T47D (cell line): ENCODE measurements at regions not wholly inside any gene's neighbourhood (a gene's known extent, or its start where the extent isn't known, plus 50 kb on each side); places are given as distances from the start of the nearest gene placed in this dataset.

Experiments
- DNase-seq, 2 experiments: peaks; one replicate each; pipeline versions ENCODE4 v3.0.0 to v3.0.0-alpha.2; 2011 to 2012; ENCODE audit warnings: low read depth in 1 of 2, low spot score in 1 of 2
- JUND ChIP-seq: IDR thresholded peaks from 2 replicates; pipeline ENCODE4 v1.6.1; 2012; ENCODE audit warnings: low read depth
- in situ Hi-C: cut with HindIII; loops from 2 replicates; pipeline ENCODE4 v1.10.0; 2016; ENCODE audit warnings: low sequenced_read_pairs, low pct_unique_long_range_greater_than_20kb

- in situ Hi-C loops, result no loop called here
- no peak for TF ChIP-seq JUND
- no peak for DNase-seq
Observed at GRCh38 chr20:22918286-22918983, 116.7 kb upstream of the SSTR4 start.

- no peak for TF ChIP-seq JUND
- DNase-seq, result no peak
- in situ Hi-C loops, result no loop called here
Observed at GRCh38 chr20:22920898-22921297, 114.2 kb upstream of the SSTR4 start.

GRCh38 chr20:22921595-22922421 lies 113.3 kb upstream of the SSTR4 start:
- in situ Hi-C loops, result no loop called here
- no peak for TF ChIP-seq JUND
- DNase-seq, result no peak

DNA sequence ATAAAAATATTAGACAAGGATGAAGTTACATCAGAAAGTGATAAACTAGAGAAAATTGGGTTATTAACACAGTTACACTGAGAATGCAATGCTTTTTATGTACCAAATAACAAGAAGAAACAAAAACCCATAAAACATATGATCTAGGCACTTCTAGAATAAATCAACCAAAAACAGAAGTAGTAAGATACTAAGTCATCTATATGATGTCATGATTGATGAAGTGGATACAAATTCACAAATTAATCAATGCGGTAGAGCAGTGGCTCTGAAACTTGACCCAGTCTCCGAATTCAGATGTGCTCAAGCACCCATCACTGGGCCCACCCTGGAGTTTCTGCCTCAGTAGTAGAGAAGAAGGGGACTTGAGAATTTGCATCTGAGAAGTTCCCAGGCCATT lies 112.1 kb upstream of the SSTR4 start:
- in situ Hi-C loops, result no loop called here
- no peak for TF ChIP-seq JUND

GRCh38 chr20:22924046-22924737 lies 110.9 kb upstream of the SSTR4 start:
- in situ Hi-C loops, result no loop called here
- DNase-seq, result no peak
- no peak for TF ChIP-seq JUND

More for the DNA sequence above, 112.1 kb upstream of the SSTR4 start:
- DNase-seq, result no peak

GRCh38 chr20:22924949-22925612 lies 110.0 kb upstream of the SSTR4 start:
- TF ChIP-seq JUND, result no peak
- no peak for DNase-seq

GRCh38 chr20:22925613-22925983 lies 109.5 kb upstream of the SSTR4 start:
- in situ Hi-C loops, result no loop called here
- TF ChIP-seq JUND, result no peak

More at GRCh38 chr20:22924949-22925612, 110.0 kb upstream of the SSTR4 start:
- in situ Hi-C loops, result no loop called here

DNA sequence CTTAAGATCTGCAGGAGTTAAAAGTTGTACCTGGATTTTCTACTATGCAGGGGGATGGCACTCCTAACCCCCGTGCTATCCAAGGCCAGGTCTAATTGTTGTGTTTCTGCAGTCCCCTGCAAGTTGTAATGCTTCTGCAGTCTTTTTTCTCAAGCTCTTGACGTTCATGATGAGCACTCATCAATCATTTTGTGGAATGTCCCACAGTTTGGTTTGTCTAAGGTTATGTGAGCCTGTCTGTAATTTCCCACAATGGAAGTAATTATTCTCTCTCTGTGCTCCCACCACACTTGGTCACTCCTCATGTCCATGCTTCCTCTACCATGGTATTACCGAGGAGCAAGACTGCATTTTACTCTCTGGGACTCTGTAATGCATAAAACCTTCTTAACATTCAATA lies 107.6 kb upstream of the SSTR4 start:
- no peak for TF ChIP-seq JUND
- DNase-seq, result no peak
- in situ Hi-C loops, result no loop called here

More at GRCh38 chr20:22925613-22925983, 109.5 kb upstream of the SSTR4 start:
- no peak for DNase-seq

- no peak for TF ChIP-seq JUND
- no peak for DNase-seq
- in situ Hi-C loops, result no loop called here
Observed at GRCh38 chr20:22928679-22929078, 106.4 kb upstream of the SSTR4 start.

- DNase-seq, result no peak
- in situ Hi-C loops, result no loop called here
- no peak for TF ChIP-seq JUND
Observed at GRCh38 chr20:22929661-22930060, 105.5 kb upstream of the SSTR4 start.

DNA sequence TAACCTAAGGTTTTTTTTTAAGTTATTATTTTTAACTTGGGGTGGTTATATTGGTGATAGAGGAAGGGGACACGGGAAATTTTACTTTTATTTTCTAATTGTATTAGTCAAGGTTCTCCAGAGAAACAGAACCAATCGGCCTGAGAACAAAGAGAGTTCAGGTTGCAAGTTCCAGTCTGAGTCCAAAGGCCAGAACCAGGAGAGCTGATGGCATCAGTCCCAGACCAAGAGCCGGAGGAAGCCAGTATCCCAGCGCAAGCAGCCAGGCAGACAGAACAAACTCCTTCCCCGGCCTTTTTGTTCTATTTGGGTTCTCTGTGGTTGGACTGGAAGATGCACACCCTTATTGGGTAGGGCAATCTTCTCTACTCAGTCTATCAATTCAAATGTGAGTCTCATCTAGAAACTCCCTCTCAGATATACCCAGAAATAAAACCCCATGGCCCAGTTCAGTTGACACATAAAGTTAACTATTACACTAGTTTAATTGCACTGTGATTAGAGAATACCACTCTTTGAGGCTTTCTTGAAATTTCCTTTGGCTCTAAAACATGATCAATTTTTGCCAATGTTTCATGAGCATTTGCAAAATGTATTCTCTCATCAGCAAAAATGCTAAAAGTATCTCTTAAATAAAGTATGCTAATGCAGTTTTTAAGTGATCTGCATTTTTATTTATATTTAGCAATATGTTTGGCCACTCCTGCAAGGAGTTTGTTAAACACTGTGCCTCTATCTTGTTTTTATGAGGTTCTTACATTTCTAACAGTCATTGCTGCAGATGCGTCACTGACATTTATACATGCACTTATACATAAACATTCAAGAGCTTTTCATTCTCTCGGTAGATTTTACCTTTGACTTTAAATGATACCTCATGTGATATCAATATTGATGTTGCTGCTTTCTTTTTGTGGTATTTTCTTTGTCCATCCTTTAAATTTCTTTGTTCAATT lies 103.2 kb upstream of the SSTR4 start:
- in situ Hi-C loops, result no loop called here
- no peak for TF ChIP-seq JUND

DNA sequence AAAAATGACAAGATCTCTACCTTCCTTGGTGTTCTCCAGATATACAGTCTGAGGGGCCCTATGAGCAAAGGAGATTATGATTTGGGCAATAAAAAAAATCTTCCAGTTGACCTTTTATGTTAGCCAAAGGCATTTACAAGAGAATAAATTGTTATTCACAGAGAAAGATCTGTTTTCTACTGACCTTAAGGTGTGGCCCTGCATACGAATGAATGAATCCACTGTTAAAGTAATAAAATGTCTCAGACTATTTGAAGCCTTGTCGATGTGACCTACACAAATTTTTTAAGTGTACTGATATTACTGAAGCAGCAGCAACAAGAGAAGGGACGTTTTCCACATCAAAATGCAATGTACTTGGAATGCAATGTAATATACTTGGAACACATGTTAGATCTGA lies 95.9 kb upstream of the SSTR4 start:
- no peak for TF ChIP-seq JUND
- no peak for DNase-seq
- in situ Hi-C loops, result no loop called here

More for the DNA sequence above, 103.2 kb upstream of the SSTR4 start:
- DNase-seq, result no peak
